Neural cell (in vitro differentiated cells): ENCODE measurements at regions not wholly inside any gene's neighbourhood (a gene's known extent, or its start where the extent isn't known, plus 50 kb on each side); places are given as distances from the start of the nearest gene placed in this dataset.

Experiments
- H2AFZ ChIP-seq: fragments of 200-600, 300-800 bp; sonication (generic), shearing (Covaris generic); 2 replicates; pipeline ENCODE4 v1.6.0; 2014; ENCODE audit warnings: low read depth, mild to moderate bottlenecking, antibody characterized with exemption, low read length, moderate library complexity
- H3F3A ChIP-seq: fragments of 200-600 bp; shearing (Covaris generic); 2 replicates; pipeline ENCODE4 v1.6.1; 2016; ENCODE audit warnings: mild to moderate bottlenecking, moderate library complexity, mixed read lengths, antibody characterized with exemption, low read length; ENCODE audit not compliant: insufficient read depth, poor library complexity, severe bottlenecking
- H3K27ac ChIP-seq: fragments of 200-600, 300-800 bp; sonication (generic), shearing (Covaris generic); 2 replicates; pipeline ENCODE4 v1.5.1; 2014; ENCODE audit warnings: mild to moderate bottlenecking, low read length, moderate library complexity
- H3K27me3 ChIP-seq: fragments of 300-800, 200-600 bp; sonication (generic), shearing (Covaris generic); 2 replicates; pipeline ENCODE4 v1.6.0; 2014; ENCODE audit warnings: mild to moderate bottlenecking, low read depth, low read length, moderate library complexity; ENCODE audit not compliant: insufficient read depth
- H3K36me3 ChIP-seq: fragments of 300-800, 200-600 bp; sonication (generic), shearing (Covaris generic); 2 replicates; pipeline ENCODE4 v1.5.1; 2014; ENCODE audit warnings: mild to moderate bottlenecking, antibody characterized with exemption, low read length, moderate library complexity; ENCODE audit not compliant: insufficient read depth
- H3K4me2 ChIP-seq: fragments of 300-800, 200-600 bp; sonication (generic), shearing (Covaris generic); 2 replicates; pipeline ENCODE4 v1.6.0; 2014; ENCODE audit warnings: mild to moderate bottlenecking, low read length
- H3K4me3 ChIP-seq: fragments of 300-800, 200-600 bp; sonication (generic), shearing (Covaris generic); 2 replicates; pipeline ENCODE4 v1.5.1; 2014; ENCODE audit warnings: mild to moderate bottlenecking, low read length, moderate library complexity
- H3K79me2 ChIP-seq: fragments of 200-600 bp; shearing (Covaris generic); replicated peaks from 2 replicates; pipeline ENCODE4 v1.6.0; 2014; ENCODE audit warnings: mild to moderate bottlenecking, low read length, moderate library complexity; ENCODE audit not compliant: insufficient read depth
- H3K9ac ChIP-seq: fragments of 300-800, 200-600 bp; sonication (generic), shearing (Covaris generic); 2 replicates; pipeline ENCODE4 v1.6.1; 2016; ENCODE audit warnings: mild to moderate bottlenecking, low read length, mixed read lengths
- H3K9me2 ChIP-seq: fragments of 200-600 bp; shearing (Covaris generic); 2 replicates; pipeline ENCODE4 v1.6.1; 2016; ENCODE audit warnings: mild to moderate bottlenecking, low read length, mixed read lengths; ENCODE audit not compliant: insufficient read depth
- H3K9me3 ChIP-seq: fragments of 200-600, 300-800 bp; sonication (generic), shearing (Covaris generic); 2 replicates; pipeline ENCODE4 v1.6.1; 2016; ENCODE audit warnings: mild to moderate bottlenecking, mixed run types, low read length, moderate library complexity, mixed read lengths
- H4K20me1 ChIP-seq: fragments of 200-600 bp; shearing (Covaris generic); 2 replicates; pipeline ENCODE4 v1.6.1; 2016; ENCODE audit warnings: mild to moderate bottlenecking, mixed run types; ENCODE audit not compliant: insufficient read depth
- EP300 ChIP-seq: fragments of 450-650 bp; conservative IDR thresholded peaks from 2 replicates; pipeline ENCODE4 v1.6.1; 2014; ENCODE audit warnings: antibody characterized with exemption, mild to moderate bottlenecking, moderate library complexity; ENCODE audit not compliant: poor library complexity, severe bottlenecking
- EZH2 ChIP-seq: fragments of 200-600, 300-800 bp; shearing (Covaris generic), sonication (generic); IDR thresholded peaks from 2 replicates; pipeline ENCODE4 v1.6.1; 2014; ENCODE audit warnings: antibody characterized with exemption, low read length, borderline replicate concordance, mild to moderate bottlenecking; ENCODE audit not compliant: insufficient read depth, poor library complexity, severe bottlenecking
- MXI1 ChIP-seq: fragments of 450-650 bp; conservative IDR thresholded peaks from 2 replicates; pipeline ENCODE4 v1.6.1; 2014; ENCODE audit warnings: antibody characterized with exemption, mild to moderate bottlenecking; ENCODE audit not compliant: poor library complexity, severe bottlenecking
- RAD21 ChIP-seq: fragments of 450-650 bp; conservative IDR thresholded peaks from 2 replicates; pipeline ENCODE4 v1.6.1; 2014; ENCODE audit warnings: antibody characterized with exemption, mild to moderate bottlenecking, moderate library complexity
- REST ChIP-seq: IDR thresholded peaks from 2 replicates; pipeline ENCODE4 v1.6.1; 2012; ENCODE audit warnings: borderline replicate concordance
- SMC3 ChIP-seq: fragments of 450-650 bp; conservative IDR thresholded peaks from 2 replicates; pipeline ENCODE4 v1.6.1; 2014; ENCODE audit warnings: antibody characterized with exemption, mild to moderate bottlenecking, moderate library complexity; ENCODE audit not compliant: poor library complexity
- TAF1 ChIP-seq: IDR thresholded peaks from 2 replicates; pipeline ENCODE4 v1.6.1; 2012; ENCODE audit warnings: low read depth
- TF ChIP-seq, protein P1 (sequence below): fragments of 450-650 bp; IDR thresholded peaks from 2 replicates; pipeline ENCODE4 v1.5.1; 2014; ENCODE audit warnings: antibody characterized with exemption, mild to moderate bottlenecking, moderate library complexity; ENCODE audit not compliant: poor library complexity, severe bottlenecking

DNA sequence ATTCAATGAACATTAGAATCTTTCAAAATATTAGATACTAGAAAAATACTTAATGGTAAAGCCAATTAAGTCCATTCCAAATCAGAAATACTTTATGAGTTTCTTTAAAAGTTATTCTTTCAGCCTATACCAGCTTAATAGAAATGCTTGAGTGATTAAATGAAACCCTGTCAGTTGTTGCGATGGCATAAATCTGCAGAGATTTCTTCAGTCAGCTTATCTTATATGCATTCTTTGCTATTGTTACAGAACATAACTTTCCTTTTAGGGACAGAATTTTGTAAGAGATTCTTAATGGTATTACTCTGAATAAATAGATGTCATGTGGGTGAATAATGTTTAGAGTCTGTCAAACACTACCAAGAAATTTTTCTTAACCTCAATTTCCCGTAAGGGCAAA is 325.0 kb upstream of the HAND2 start:
- no peak overlapping the region for H2AFZ ChIP-seq
- no peaks in the 10 kb centered on the region for H3K79me2 ChIP-seq
- H3K9me2 ChIP-seq: no peaks in the 10 kb centered on the region
- H4K20me1 ChIP-seq: no peaks in the 10 kb centered on the region
- H3K9ac ChIP-seq: no peak overlapping the region
- H3K27ac ChIP-seq: no peak overlapping the region
- H3K4me3 ChIP-seq: no peak overlapping the region
- no peaks in the 10 kb centered on the region for H3K9me3 ChIP-seq
- no peaks in the 10 kb centered on the region for H3K36me3 ChIP-seq
- no peaks in the 10 kb centered on the region for H3F3A ChIP-seq
- no peaks in the 10 kb centered on the region for H3K27me3 ChIP-seq
- no peak for TF ChIP-seq REST
- TF ChIP-seq RAD21: no peak
- TF ChIP-seq SMC3: no peak
- H3K4me2 ChIP-seq: no peak overlapping the region

DNA sequence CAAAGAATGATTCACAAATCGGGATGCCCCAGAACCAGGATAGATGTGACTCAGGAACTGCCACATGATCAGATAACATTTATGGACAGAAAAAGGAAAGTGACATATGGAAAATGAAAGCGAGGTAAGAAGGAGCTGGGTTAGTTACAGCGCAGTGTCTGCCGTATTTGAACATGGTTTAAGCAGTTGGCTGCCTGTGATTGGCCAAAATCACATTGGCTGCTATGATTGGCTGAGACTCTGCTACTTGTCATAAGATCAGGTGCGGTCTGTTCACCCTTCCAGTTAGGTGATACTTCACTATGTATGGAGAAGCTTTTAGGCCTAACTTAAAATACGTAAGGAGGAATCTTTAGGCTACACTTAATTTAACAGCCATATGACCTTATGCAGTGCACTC is 322.7 kb upstream of the HAND2 start:
- H3K9ac ChIP-seq: no peak overlapping the region
- no peaks in the 10 kb centered on the region for H3K9me2 ChIP-seq
- H3K4me3 ChIP-seq: no peak overlapping the region
- H2AFZ ChIP-seq: no peak overlapping the region
- no peaks in the 10 kb centered on the region for H3K27me3 ChIP-seq
- H3K36me3 ChIP-seq: no peaks in the 10 kb centered on the region
- TF ChIP-seq, protein P1, sequence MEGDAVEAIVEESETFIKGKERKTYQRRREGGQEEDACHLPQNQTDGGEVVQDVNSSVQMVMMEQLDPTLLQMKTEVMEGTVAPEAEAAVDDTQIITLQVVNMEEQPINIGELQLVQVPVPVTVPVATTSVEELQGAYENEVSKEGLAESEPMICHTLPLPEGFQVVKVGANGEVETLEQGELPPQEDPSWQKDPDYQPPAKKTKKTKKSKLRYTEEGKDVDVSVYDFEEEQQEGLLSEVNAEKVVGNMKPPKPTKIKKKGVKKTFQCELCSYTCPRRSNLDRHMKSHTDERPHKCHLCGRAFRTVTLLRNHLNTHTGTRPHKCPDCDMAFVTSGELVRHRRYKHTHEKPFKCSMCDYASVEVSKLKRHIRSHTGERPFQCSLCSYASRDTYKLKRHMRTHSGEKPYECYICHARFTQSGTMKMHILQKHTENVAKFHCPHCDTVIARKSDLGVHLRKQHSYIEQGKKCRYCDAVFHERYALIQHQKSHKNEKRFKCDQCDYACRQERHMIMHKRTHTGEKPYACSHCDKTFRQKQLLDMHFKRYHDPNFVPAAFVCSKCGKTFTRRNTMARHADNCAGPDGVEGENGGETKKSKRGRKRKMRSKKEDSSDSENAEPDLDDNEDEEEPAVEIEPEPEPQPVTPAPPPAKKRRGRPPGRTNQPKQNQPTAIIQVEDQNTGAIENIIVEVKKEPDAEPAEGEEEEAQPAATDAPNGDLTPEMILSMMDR: no peak
- TF ChIP-seq EP300: no peak
- no peak for TF ChIP-seq EZH2
- H4K20me1 ChIP-seq: no peaks in the 10 kb centered on the region
- H3K4me2 ChIP-seq: no peak overlapping the region
- H3K79me2 ChIP-seq: no peaks in the 10 kb centered on the region
- H3K27ac ChIP-seq: no peak overlapping the region
- H3K9me3 ChIP-seq: no peaks in the 10 kb centered on the region
- no peaks in the 10 kb centered on the region for H3F3A ChIP-seq

DNA sequence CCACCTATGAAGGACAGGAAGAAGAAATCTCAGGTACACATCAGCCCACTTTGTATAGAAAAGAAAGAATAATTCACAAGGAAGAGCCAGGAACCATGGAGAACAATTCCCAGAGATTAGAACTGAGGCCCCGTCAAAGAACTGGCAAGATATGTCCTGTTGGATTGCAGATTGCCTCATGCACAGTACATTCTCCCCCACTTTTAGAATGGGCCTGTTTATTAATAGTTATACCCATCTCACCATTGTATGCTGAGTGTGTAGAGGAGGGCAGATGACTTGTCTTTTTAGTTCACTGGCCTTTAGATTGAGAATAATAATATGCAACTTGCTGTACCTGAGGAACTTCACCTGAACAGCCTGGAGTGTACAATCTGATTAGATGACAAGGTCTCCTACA is 315.6 kb upstream of the HAND2 start:
- Histone ChIP-seq H2AFZ (no peak overlapping the region), H3K9me3 (no peaks in the 10 kb centered on the region), H3K79me2 (no peaks in the 10 kb centered on the region), H3K27me3 (no peaks in the 10 kb centered on the region), H3K36me3 (no peaks in the 10 kb centered on the region), H4K20me1 (no peaks in the 10 kb centered on the region), H3K9ac (no peak overlapping the region), H3K9me2 (no peaks in the 10 kb centered on the region), H3K4me2 (no peak overlapping the region), H3F3A (no peaks in the 10 kb centered on the region), H3K4me3 (no peak overlapping the region), H3K27ac (no peak overlapping the region)
- TF ChIP-seq, protein P1: no peak
- no peak for TF ChIP-seq RAD21
- no peak for TF ChIP-seq MXI1
- TF ChIP-seq REST: no peak
- no peak for TF ChIP-seq TAF1
- TF ChIP-seq SMC3: no peak
- no peak for TF ChIP-seq EZH2
